Brain microvascular endothelial cell (primary cell): ENCODE measurements at regions not wholly inside any gene's neighbourhood (a gene's known extent, or its start where the extent isn't known, plus 50 kb on each side); places are given as distances from the start of the nearest gene placed in this dataset.

Source experiments
- DNase-seq: peaks from one replicate; pipeline ENCODE4 v3.0.0-alpha.2; 2020
- H3K27ac ChIP-seq: fragments of 250-450 bp; sonication (Bioruptor Pico); 2 replicates; pipeline ENCODE4 v1.5.1; 2020; ENCODE audit warnings: mild to moderate bottlenecking, moderate library complexity
- H3K27me3 ChIP-seq: fragments of 250-450 bp; sonication (Bioruptor Pico); replicated peaks from 2 replicates; pipeline ENCODE4 v1.5.1; 2020; ENCODE audit warnings: mild to moderate bottlenecking
- H3K36me3 ChIP-seq: fragments of 250-450 bp; sonication (Bioruptor Pico); replicated peaks from 2 replicates; pipeline ENCODE4 v1.5.1; 2020; ENCODE audit warnings: mild to moderate bottlenecking
- H3K4me3 ChIP-seq: 2 replicates; pipeline ENCODE4 v1.5.1; 2011; ENCODE audit warnings: low read depth, mild to moderate bottlenecking, control low read depth, low read length, moderate library complexity
- CTCF ChIP-seq: IDR thresholded peaks from 2 replicates; pipeline ENCODE4 v1.5.1; 2011; ENCODE audit warnings: low read depth, mild to moderate bottlenecking, moderate library complexity, low read length, control low read depth, inconsistent platforms; ENCODE audit errors: missing control alignments
- in situ Hi-C: cut with HindIII; loops from 2 replicates; pipeline ENCODE4 v1.10.0; 2017; ENCODE audit warnings: low sequenced_read_pairs, low pct_ligation_motif_present

GRCh38 chr6:10256113-10256690 lies 158.7 kb downstream of the TFAP2A start:
- TF ChIP-seq CTCF: peak; percentile 58
- peak; percentile 11 for DNase-seq
- no peak overlapping the region for H3K4me3 ChIP-seq
- no peaks in the 10 kb centered on the region for H3K27me3 ChIP-seq
- in situ Hi-C loops: no loop called here
- H3K27ac ChIP-seq: no peak overlapping the region
- H3K36me3 ChIP-seq: no peaks in the 10 kb centered on the region

GRCh38 chr6:10250655-10251220 lies 164.1 kb downstream of the TFAP2A start:
- H3K4me3 ChIP-seq: no peak overlapping the region
- DNase-seq: no peak
- no peak for TF ChIP-seq CTCF
- H3K27ac ChIP-seq: no peak overlapping the region
- no peaks in the 10 kb centered on the region for H3K27me3 ChIP-seq
- in situ Hi-C loops: no loop called here
- H3K36me3 ChIP-seq: no peaks in the 10 kb centered on the region

GRCh38 chr6:10248378-10248843 lies 166.5 kb downstream of the TFAP2A start:
- H3K27me3 ChIP-seq: no peaks in the 10 kb centered on the region
- H3K36me3 ChIP-seq: no peaks in the 10 kb centered on the region
- in situ Hi-C loops: no loop called here
- H3K4me3 ChIP-seq: no peak overlapping the region
- H3K27ac ChIP-seq: no peak overlapping the region
- TF ChIP-seq CTCF: peak; percentile 13
- DNase-seq: peak; percentile 81

GRCh38 chr6:10237298-10238038 lies 177.4 kb downstream of the TFAP2A start:
- no peak overlapping the region for H3K4me3 ChIP-seq
- H3K27ac ChIP-seq: no peak overlapping the region
- TF ChIP-seq CTCF: no peak
- H3K36me3 ChIP-seq: no peaks in the 10 kb centered on the region
- no peaks in the 10 kb centered on the region for H3K27me3 ChIP-seq
- in situ Hi-C loops: no loop called here
- DNase-seq: peak; percentile 2

GRCh38 chr6:10235344-10235743 lies 179.5 kb downstream of the TFAP2A start:
- TF ChIP-seq CTCF: no peak
- Histone ChIP-seq H3K4me3 (no peak overlapping the region), H3K27me3 (no peaks in the 10 kb centered on the region), H3K36me3 (no peaks in the 10 kb centered on the region), H3K27ac (no peak overlapping the region)
- in situ Hi-C loops: no loop called here
- no peak for DNase-seq

GRCh38 chr6:10230531-10230930 lies 184.3 kb downstream of the TFAP2A start:
- H3K27ac ChIP-seq: no peak overlapping the region
- no peak overlapping the region for H3K4me3 ChIP-seq
- no peak for TF ChIP-seq CTCF
- in situ Hi-C loops: no loop called here
- DNase-seq: no peak
- no peaks in the 10 kb centered on the region for H3K27me3 ChIP-seq
- H3K36me3 ChIP-seq: no peaks in the 10 kb centered on the region
